GM21576 (cell line): ENCODE measurements at regions not wholly inside any gene's neighbourhood (a gene's known extent, or its start where the extent isn't known, plus 50 kb on each side); places are given as distances from the start of the nearest gene placed in this dataset.
"Not testable (repeated sequence)": the region's sequence is repeated elsewhere in the genome, so short reads cannot be mapped to it uniquely, and the experiment has no call there.

ENCODE experiments used
- ATAC-seq: cut with Tn5 transposase; IDR thresholded peaks from one replicate; pipeline ENCODE4 v1.9.1; 2021; ENCODE audit warnings: mild to moderate bottlenecking, moderate library complexity; ENCODE audit not compliant: unreplicated experiment

- ATAC-seq: not testable (repeated sequence)
These were observed 741.8 kb downstream of the CDH18 start for GRCh38 chr5:19246191-19246590.

- ATAC-seq: no peak
These were observed 740.7 kb downstream of the CDH18 start for GRCh38 chr5:19247302-19247701.

GRCh38 chr5:19256036-19256435, 732.0 kb downstream of the CDH18 start:
- no peak for ATAC-seq

GRCh38 chr5:19258686-19259085, 729.3 kb downstream of the CDH18 start:
- ATAC-seq: no peak

GRCh38 chr5:19261879-19262278, 726.1 kb downstream of the CDH18 start:
- ATAC-seq: no peak

GRCh38 chr5:19264821-19265220, 723.2 kb downstream of the CDH18 start:
- ATAC-seq: no peak

- ATAC-seq: no peak
These were observed 721.2 kb downstream of the CDH18 start for GRCh38 chr5:19266791-19267190.

- ATAC-seq: no peak
These were observed 717.8 kb downstream of the CDH18 start for GRCh38 chr5:19270153-19270552.

- no peak for ATAC-seq
These were observed 713.4 kb downstream of the CDH18 start for GRCh38 chr5:19274578-19274977.

- ATAC-seq: no peak
These were observed 702.7 kb downstream of the CDH18 start for GRCh38 chr5:19285286-19285685.

GRCh38 chr5:19287548-19288277, 700.3 kb downstream of the CDH18 start:
- ATAC-seq: not testable (repeated sequence)

GRCh38 chr5:19288311-19288710, 699.7 kb downstream of the CDH18 start:
- ATAC-seq: not testable (repeated sequence)

GRCh38 chr5:19297934-19298333, 690.1 kb downstream of the CDH18 start:
- no peak for ATAC-seq

- no peak for ATAC-seq
These were observed 686.7 kb downstream of the CDH18 start for GRCh38 chr5:19301271-19301670.

GRCh38 chr5:19314840-19315239, 673.2 kb downstream of the CDH18 start:
- ATAC-seq: no peak

GRCh38 chr5:19319252-19319651, 668.7 kb downstream of the CDH18 start:
- no peak for ATAC-seq

- no peak for ATAC-seq
These were observed 665.1 kb downstream of the CDH18 start for GRCh38 chr5:19322716-19323485.

GRCh38 chr5:19334278-19334677, 653.7 kb downstream of the CDH18 start:
- ATAC-seq: no peak

- ATAC-seq: no peak
These were observed 645.1 kb downstream of the CDH18 start for GRCh38 chr5:19342942-19343341.

GRCh38 chr5:19352120-19352519, 635.9 kb downstream of the CDH18 start:
- no peak for ATAC-seq

- no peak for ATAC-seq
These were observed 619.0 kb downstream of the CDH18 start for GRCh38 chr5:19369048-19369447.

GRCh38 chr5:19369561-19369960, 618.4 kb downstream of the CDH18 start:
- ATAC-seq: no peak
